Medulla oblongata (tissue), 1 donor: ENCODE measurements at regions not wholly inside any gene's neighbourhood (a gene's known extent, or its start where the extent isn't known, plus 50 kb on each side); places are given as distances from the start of the nearest gene placed in this dataset.
"Not testable (repeated sequence)": the region's sequence is repeated elsewhere in the genome, so short reads cannot be mapped to it uniquely, and the experiment has no call there.

Experiments
- DNase-seq: peaks from one replicate; pipeline ENCODE4 v3.0.0-alpha.2; 2015; ENCODE audit errors: extremely low spot score

GRCh38 chr2:241982706-241983570, 113.4 kb downstream of the RTP5 start:
- DNase-seq, result no peak

DNA sequence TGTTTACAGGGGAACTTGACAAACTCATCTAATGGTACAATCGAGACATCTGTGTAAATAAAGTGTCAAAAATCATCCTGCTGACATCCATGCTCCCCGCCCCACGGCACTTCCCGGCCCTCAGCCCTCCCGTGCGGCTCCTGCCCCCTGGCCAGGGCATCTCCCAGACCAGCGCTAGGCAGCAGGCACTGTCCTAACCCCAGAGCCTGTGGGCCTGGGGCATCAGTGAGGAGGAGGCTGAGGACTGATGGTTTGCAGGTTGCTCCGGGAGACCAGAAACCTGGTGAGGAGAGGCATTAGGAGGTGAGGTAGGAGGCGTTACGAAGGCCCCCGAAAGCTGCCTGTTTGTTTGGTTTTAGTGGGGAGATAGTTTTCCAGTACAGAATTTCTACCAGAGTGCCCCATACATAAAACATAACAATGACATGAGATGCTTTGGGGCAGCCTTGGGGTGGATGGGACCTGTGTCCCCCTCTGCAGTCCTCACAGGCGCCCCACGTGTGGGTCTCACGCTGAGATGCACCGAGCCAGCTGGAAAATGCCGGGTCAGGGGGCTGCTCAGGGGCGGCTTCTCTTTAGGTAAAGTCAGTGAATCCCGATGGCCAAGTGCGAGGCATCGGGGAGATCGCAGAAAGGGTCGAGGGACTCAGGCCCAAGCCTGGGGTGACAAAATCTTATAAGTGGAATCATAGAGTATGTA, 114.2 kb downstream of the RTP5 start:
- no peak for DNase-seq

DNA sequence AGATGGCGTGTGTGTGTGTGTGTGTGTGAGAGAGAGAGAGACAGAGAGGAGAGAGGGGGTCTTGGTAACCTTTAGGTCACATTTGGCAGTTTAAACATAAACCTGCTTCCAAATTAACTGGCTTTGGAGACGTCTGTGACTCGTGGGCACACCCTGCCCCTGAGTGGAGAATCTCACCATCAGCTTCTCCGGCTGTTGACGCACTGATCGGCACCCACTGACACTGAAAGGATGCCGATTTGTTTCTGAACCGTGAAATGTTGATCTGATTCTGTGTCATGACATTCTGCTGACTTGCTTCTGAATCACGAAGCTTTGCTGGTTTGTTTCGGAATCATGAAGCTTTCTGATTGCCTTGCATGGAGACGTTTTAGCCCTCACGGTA, 114.7 kb downstream of the RTP5 start:
- DNase-seq, result no peak

DNA sequence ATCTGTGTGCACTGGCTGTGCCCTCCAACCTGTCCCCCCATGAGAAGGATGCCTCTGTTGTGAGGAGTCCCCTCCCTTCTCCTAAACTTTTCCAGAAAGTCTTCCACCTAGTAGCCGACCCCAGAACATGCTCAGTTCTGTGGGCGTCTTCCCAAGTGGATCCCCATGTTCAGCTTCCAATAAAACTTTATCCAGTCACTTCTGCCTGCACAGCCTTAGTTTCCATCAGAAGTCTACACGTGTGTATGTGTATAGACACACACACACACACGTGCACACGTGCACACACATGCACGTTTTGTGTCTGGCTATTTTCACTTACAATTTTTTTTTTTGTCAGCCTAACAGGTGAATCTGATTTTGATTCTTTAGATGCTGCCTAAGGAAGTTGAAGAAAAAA, 115.1 kb downstream of the RTP5 start:
- DNase-seq, result no peak

GRCh38 chr2:241985161-241985985, 115.8 kb downstream of the RTP5 start:
- DNase-seq, result not testable (repeated sequence)

DNA sequence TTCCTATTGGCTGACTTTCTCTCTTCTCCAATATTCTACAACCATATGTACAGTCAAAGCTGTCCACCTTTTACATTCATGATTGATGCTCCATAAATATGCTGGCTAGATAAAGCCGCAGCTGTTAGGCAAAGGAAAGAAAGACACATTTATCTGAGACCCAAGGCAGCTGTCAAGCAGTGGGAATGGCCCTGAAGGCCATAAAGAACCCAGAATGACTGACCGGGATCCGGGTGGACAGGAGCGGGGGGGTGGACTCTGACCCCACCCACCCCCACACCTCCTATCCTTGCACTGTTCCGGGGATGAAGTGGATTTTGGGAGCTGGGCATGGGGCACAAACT, 116.4 kb downstream of the RTP5 start:
- DNase-seq, result no peak

- DNase-seq, result no peak
Observed at GRCh38 chr2:241986836-241987641, 117.5 kb downstream of the RTP5 start.

- no peak for DNase-seq
Observed at GRCh38 chr2:241987726-241988125, 118.2 kb downstream of the RTP5 start.

DNA sequence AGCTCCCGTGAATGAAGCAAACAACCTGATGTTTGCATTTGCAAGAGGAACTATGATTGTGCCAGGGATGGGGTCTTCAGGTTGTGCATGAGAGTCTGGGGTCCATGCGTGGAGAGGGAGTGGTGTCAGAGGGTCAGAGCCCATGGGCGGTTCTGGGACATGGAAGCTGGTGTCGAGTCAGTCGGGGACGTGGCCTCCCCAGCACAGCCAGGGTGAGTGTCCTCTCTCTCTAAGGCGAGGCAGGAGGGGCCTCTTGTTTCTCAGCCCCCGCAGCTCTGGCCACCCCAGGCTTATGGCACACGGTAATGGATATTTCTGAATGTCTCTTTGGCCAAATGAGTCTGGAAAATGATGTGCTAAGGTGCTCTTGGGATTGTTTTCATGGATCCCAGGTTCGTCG, 118.6 kb downstream of the RTP5 start:
- no peak for DNase-seq

DNA sequence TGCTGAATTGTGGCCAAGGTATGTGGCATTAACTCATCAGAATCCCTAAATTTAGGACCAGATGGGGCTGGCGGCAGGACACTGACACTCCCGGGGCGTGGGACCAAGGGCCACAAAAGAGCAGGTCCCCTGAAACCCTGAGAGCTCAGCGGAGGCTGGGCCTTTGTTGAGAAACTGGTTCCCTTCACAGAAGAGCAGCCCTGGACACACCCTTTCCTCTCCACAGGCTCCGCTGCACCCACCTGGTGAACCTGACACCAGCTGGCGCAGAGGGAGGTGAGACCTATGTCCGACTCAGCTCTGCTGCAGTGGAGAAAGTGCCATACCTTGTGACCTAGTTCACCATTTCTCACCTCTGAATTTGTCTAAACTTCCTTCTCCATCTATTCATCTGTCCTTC, 119.5 kb downstream of the RTP5 start:
- DNase-seq, result no peak

DNA sequence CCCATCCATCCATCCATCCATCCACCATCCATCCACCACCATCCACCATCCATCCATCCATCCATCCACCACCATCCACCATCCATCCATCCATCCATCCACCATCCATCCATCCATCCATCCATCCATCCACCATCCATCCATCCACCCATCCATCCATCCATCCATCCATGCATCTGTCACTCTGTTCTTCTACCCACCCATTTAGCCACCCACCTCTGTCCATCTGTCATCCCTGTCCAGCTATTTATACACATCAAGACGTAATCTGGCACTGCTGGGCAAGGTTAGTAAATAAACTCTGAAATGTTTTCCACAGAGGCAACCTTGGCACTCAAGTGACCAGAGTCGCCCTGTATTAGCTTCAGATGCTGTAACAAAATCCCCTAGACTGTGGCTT, 120.9 kb downstream of the RTP5 start:
- DNase-seq, result no peak

DNA sequence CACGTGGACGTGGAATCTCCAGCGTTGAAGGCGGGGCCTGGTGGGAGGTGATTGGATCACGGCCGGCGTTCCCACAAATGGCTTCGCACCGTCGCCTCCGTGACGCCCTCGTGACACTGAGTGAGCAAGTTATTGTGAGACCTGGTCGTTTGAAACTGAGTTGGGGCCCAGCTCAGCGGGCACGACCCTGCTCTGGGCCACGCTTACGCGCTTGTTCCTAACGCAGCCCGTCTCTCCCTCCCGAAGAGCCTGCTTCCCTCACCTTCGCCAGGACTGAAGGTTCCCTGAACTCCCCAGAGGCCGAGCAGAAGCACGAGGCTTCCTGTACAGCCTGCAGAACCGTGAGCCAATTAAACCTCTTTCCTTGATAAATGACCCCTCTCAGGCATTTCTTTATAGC, 121.8 kb downstream of the RTP5 start:
- DNase-seq, result no peak

- DNase-seq, result no peak
Observed at GRCh38 chr2:241992753-241993152, 123.2 kb downstream of the RTP5 start.

DNA sequence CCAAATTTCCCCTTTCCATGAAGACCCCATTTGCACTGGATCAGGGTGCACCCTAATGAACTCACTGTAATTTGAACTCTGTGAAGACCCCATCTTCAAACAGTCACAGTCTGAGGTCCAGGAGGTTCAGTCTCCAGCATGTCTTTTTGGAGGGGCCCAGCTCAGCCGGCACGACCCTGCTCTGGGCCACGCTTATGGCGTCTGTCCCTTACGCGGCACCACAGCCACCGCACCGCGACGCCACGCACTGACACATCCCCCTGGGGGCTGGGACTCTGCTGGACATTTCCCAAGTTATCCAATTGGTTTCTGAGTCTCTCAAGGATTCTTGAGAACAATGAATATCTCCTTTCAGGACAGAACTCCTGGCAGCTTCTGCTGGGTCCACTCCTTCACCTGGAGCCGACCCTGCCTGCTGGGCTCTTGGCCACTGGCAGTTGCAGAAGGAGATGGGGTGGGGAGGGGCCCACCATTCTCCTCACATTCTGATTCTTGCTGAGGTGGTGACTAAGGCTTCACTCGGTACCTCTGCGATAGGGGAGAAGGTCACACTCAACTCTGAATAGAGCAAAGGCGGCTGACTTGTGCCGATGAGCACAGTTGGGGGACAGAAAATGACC, 124.0 kb downstream of the RTP5 start:
- DNase-seq, result no peak

- no peak for DNase-seq
Observed at GRCh38 chr2:241994086-241994485, 124.6 kb downstream of the RTP5 start.

- no peak for DNase-seq
Observed at GRCh38 chr2:241994556-241995213, 125.2 kb downstream of the RTP5 start.

DNA sequence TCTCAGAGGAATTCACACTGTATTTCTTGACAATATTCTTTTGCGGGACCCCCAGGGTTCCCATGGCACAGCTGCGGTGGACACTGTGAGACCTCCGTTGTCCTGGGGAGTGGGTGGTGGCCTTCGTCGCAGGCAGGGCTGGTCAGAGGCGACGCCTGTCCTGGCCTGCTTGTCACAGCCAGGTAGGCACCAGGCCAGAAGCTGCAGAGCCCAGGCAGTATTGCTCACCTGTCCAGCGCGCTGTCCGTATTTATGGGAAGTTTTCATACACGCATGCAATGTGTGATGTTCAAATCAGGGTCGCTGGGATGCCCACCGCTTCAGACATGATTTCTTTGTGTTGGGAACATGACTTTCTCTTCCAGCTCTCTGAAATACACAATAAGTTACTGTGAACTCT, 126.6 kb downstream of the RTP5 start:
- DNase-seq, result no peak

DNA sequence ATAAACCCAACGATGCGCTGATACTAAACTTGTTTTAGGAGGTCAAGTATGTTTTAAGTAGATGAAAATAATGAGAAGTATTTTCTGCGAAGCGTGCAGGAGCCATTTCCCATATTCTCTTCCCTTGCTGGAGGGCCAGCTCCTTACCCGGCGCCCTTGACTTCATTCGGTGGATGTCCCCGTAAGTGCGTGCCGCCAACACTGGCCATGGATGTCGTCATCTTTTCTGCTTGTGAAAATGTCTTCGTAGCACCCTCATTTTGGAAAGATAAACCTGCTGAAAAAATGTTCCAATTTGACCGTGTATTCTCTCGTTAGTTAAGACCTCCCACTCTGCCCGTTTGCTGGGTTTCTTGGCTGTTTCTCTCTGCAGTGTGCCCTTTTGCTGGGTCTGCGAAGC, 127.5 kb downstream of the RTP5 start:
- no peak for DNase-seq

DNA sequence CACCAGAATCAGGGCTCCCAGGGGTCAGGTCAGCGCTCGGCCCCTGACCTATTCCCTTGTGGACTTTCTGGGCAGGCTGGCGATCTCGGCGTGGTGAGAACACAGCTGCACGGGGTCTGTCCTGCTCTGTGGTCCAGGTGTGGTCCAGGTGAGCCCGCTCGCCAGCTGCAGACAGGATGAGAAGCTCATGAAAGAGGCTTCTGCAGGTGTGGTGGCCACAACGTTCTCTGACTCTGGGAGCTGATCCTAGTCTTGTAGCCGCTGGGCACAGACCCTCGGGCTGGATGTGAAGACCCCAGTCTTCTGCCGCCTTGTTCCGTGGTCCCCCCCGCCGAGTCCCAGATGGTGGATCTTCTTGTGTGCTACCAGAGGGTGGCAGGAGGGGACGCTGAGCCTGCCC, 129.7 kb downstream of the RTP5 start:
- no peak for DNase-seq

GRCh38 chr2:242001853-242002252, 132.3 kb downstream of the RTP5 start:
- DNase-seq, result no peak

GRCh38 chr2:242002944-242003343, 133.4 kb downstream of the RTP5 start:
- DNase-seq, result no peak
